SH-SY5Y (cell line): ENCODE measurements at regions not wholly inside any gene's neighbourhood (a gene's known extent, or its start where the extent isn't known, plus 50 kb on each side); places are given as distances from the start of the nearest gene placed in this dataset.

Experiments used
- GATA2 ChIP-seq: IDR thresholded peaks from 2 replicates; pipeline ENCODE4 v1.6.1; 2011; ENCODE audit warnings: mild to moderate bottlenecking, low read depth, low read length
- GATA3 ChIP-seq: IDR thresholded peaks from 2 replicates; pipeline ENCODE4 v1.6.1; 2011; ENCODE audit warnings: low read depth, mild to moderate bottlenecking, low read length, moderate library complexity

DNA sequence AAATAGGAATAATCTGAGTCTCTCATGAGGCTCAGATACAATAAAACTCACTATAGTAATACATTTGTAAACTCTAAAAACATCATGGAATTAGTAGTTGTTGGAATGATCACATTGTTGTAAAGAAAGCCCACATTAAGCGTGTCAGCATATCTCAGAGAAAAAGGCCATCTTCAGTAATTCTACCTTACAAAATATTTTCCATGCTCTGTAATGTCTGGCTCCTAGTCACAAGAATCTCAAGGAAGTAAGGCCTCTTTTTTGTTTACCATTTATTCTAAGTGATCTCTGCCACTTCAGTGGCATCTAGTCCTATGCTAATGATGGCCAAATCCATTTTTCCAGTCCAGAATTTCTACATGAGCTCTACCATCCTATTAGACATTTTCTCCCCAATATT is 240.2 kb upstream of the ZNF717 start:
- TF ChIP-seq GATA2 (no peak), GATA3 (no peak)
